Hepatocyte (in vitro differentiated cells): ENCODE measurements at regions not wholly inside any gene's neighbourhood (a gene's known extent, or its start where the extent isn't known, plus 50 kb on each side); places are given as distances from the start of the nearest gene placed in this dataset.
"Not testable (repeated sequence)": the region's sequence is repeated elsewhere in the genome, so short reads cannot be mapped to it uniquely, and the experiment has no call there.

ENCODE experiments used
- EZH2 ChIP-seq: fragments of 200-600 bp; sonication (generic); IDR thresholded peaks from 2 replicates; pipeline ENCODE4 v1.6.1; 2016; ENCODE audit warnings: antibody characterized with exemption, mild to moderate bottlenecking, borderline replicate concordance
- EZH2phosphoT487 ChIP-seq: fragments of 200-600 bp; sonication (generic); IDR thresholded peaks from one replicate; pipeline ENCODE4 v1.6.1; 2018; ENCODE audit warnings: antibody characterized with exemption, mild to moderate bottlenecking, low read depth, moderate library complexity; ENCODE audit not compliant: unreplicated experiment, severe bottlenecking
- TF ChIP-seq, protein P1 (sequence below): fragments of 200-600 bp; sonication (generic); IDR thresholded peaks from 2 replicates; pipeline ENCODE4 v1.5.1; 2016; ENCODE audit warnings: antibody characterized with exemption, mild to moderate bottlenecking; ENCODE audit not compliant: poor library complexity

DNA sequence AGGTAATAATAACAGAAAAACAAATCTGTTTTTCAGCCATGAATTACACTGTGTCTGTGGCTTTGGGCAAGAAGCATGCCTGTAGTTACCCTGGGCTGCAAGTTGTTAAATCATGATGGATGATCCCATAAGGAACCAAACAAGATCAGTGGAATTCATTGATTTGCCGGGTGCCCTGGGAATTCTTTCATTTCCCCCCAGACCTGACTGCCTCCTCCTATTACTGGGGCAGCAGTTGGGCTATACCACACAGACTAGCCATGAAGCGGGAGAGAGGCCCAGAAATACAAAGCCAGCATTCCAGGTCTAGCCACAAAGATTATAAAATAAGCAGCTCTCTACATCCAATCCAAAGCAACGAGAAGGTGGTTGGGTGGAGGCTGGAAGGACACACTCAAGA lies 174.2 kb downstream of the NPIPA8 start:
- TF ChIP-seq, protein P1, sequence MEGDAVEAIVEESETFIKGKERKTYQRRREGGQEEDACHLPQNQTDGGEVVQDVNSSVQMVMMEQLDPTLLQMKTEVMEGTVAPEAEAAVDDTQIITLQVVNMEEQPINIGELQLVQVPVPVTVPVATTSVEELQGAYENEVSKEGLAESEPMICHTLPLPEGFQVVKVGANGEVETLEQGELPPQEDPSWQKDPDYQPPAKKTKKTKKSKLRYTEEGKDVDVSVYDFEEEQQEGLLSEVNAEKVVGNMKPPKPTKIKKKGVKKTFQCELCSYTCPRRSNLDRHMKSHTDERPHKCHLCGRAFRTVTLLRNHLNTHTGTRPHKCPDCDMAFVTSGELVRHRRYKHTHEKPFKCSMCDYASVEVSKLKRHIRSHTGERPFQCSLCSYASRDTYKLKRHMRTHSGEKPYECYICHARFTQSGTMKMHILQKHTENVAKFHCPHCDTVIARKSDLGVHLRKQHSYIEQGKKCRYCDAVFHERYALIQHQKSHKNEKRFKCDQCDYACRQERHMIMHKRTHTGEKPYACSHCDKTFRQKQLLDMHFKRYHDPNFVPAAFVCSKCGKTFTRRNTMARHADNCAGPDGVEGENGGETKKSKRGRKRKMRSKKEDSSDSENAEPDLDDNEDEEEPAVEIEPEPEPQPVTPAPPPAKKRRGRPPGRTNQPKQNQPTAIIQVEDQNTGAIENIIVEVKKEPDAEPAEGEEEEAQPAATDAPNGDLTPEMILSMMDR = not testable (repeated sequence)
- TF ChIP-seq EZH2phosphoT487, EZH2: not testable (repeated sequence)
